H1 (cell line): ENCODE measurements at regions not wholly inside any gene's neighbourhood (a gene's known extent, or its start where the extent isn't known, plus 50 kb on each side); places are given as distances from the start of the nearest gene placed in this dataset.

ENCODE experiments used
- CTCF ChIA-PET: fragments of 300-600 bp; sonication (Branson Sonifier 250); formaldehyde crosslinking; loops from one replicate; lab custom pipeline; 2021; ENCODE audit not compliant: partially characterized antibody; lab: Charles Lee
- POLR2A ChIA-PET: fragments of 300-600 bp; sonication (Branson Sonifier 250); formaldehyde crosslinking; loops from one replicate; lab custom pipeline; 2021; ENCODE audit warnings: inconsistent platforms; ENCODE audit not compliant: partially characterized antibody; lab: Charles Lee
- DNase-seq, 2 experiments: peaks; one replicate each; pipeline versions ENCODE4 v3.0.0 to v3.0.0-alpha.2; 2010 to 2022; ENCODE audit warnings: low spot score in 2 of 2, low read depth in 1 of 2, mixed read lengths in 1 of 2
- FAIRE-seq: peaks from 2 replicates; lab custom pipeline; 2011; peaks lifted over from hg19 to GRCh38; lab: Jason Lieb, UNC
- H2AFZ ChIP-seq: 2 replicates; pipeline ENCODE4 v1.8.1; 2012; ENCODE audit warnings: low read length, inconsistent platforms
- H2AK5ac ChIP-seq: 2 replicates; pipeline ENCODE4 v1.6.1; 2013; ENCODE audit warnings: low read depth, low read length
- H2BK120ac ChIP-seq: replicated peaks from 2 replicates; pipeline ENCODE3; 2013; ENCODE audit warnings: low read depth, low read length, inconsistent platforms
- H2BK12ac ChIP-seq: 2 replicates; pipeline ENCODE4 v1.6.1; 2013; ENCODE audit warnings: low read depth, low read length
- H2BK15ac ChIP-seq: 2 replicates; pipeline ENCODE4 v1.6.1; 2013; ENCODE audit warnings: low read length
- H2BK20ac ChIP-seq: 2 replicates; pipeline ENCODE4 v1.6.1; 2013; ENCODE audit warnings: low read length
- H2BK5ac ChIP-seq: 2 replicates; pipeline ENCODE4 v1.6.1; 2013; ENCODE audit warnings: low read depth, low read length
- H3K14ac ChIP-seq: 2 replicates; pipeline ENCODE4 v1.6.1; 2013; ENCODE audit warnings: inconsistent platforms; ENCODE audit not compliant: insufficient read length
- H3K18ac ChIP-seq: 2 replicates; pipeline ENCODE4 v1.6.1; 2013; ENCODE audit warnings: low read length; ENCODE audit errors: extremely low read depth
- H3K23ac ChIP-seq: 2 replicates; pipeline ENCODE4 v1.6.1; 2013; ENCODE audit warnings: inconsistent platforms; ENCODE audit not compliant: insufficient read length
- H3K23me2 ChIP-seq: 2 replicates; pipeline ENCODE4 v1.6.1; 2013; ENCODE audit warnings: low read depth, low read length
- H3K27ac ChIP-seq: 2 replicates; pipeline ENCODE4 v1.6.1; 2011; ENCODE audit warnings: low read depth, low read length, inconsistent platforms
- H3K27me3 ChIP-seq, 4 experiments: replicated peaks in 1 of 4; 1 replicate in 1 of 4; 2 replicates in 3 of 4; pipeline versions ENCODE4 v1.6.1 to v1.8.1; 2011 to 2013; ENCODE audit warnings: low read length in 3 of 4, mild to moderate bottlenecking in 3 of 4, inconsistent platforms in 2 of 4, mixed read lengths in 2 of 4, moderate library complexity in 1 of 4; ENCODE audit not compliant: control insufficient read depth in 3 of 4, insufficient read depth in 3 of 4; ENCODE audit errors: extremely low read depth in 1 of 4
- H3K36me3 ChIP-seq, 4 experiments: 2 replicates each; pipeline versions ENCODE4 v1.6.1 to v1.8.1; 2011 to 2013; ENCODE audit warnings: mild to moderate bottlenecking in 4 of 4, low read length in 3 of 4, moderate library complexity in 2 of 4, control low read depth in 1 of 4, inconsistent platforms in 1 of 4; ENCODE audit not compliant: insufficient read depth in 4 of 4, control insufficient read depth in 2 of 4
- H3K4ac ChIP-seq: replicated peaks from 2 replicates; pipeline ENCODE3; 2013; ENCODE audit warnings: low read length, low read depth, mixed read lengths, inconsistent platforms; ENCODE audit not compliant: insufficient read length
- H3K4me1 ChIP-seq, 4 experiments: replicated peaks in 1 of 4; 1 replicate in 1 of 4; 2 replicates in 3 of 4; pipeline versions ENCODE4 v1.6.1 to v1.8.1; 2011 to 2013; ENCODE audit warnings: low read length in 3 of 4, inconsistent platforms in 2 of 4, mixed read lengths in 1 of 4; ENCODE audit not compliant: insufficient read depth in 4 of 4, control insufficient read depth in 3 of 4
- H3K4me2 ChIP-seq, 2 experiments: 2 replicates each; pipeline versions ENCODE4 v1.6.1 to v1.8.1; 2011 to 2013; ENCODE audit warnings: low read depth in 2 of 2, low read length in 2 of 2, control low read depth in 1 of 2, inconsistent platforms in 1 of 2, mild to moderate bottlenecking in 1 of 2; ENCODE audit not compliant: insufficient read depth in 1 of 2
- H3K4me3 ChIP-seq, 4 experiments: fragments of 200-600, 300-600 bp in 1 of 4; sonication (generic), shearing (Covaris generic), sonication (Bioruptor Twin) in 1 of 4; 2 replicates each; pipeline versions ENCODE4 v1.5.1 to v1.8.1; 2011 to 2016; ENCODE audit warnings: low read length in 4 of 4, low read depth in 3 of 4, control low read depth in 2 of 4, inconsistent platforms in 2 of 4, mild to moderate bottlenecking in 2 of 4, mixed read lengths in 1 of 4, moderate library complexity in 1 of 4; ENCODE audit not compliant: insufficient read depth in 2 of 4; ENCODE audit errors: extremely low read depth in 1 of 4
- H3K56ac ChIP-seq: replicated peaks from 2 replicates; pipeline ENCODE3; 2013; ENCODE audit warnings: low read depth, mild to moderate bottlenecking, mixed read lengths, low read length, inconsistent platforms; ENCODE audit not compliant: insufficient read length
- H3K79me1 ChIP-seq: 2 replicates; pipeline ENCODE4 v1.6.1; 2013; ENCODE audit warnings: low read depth, low read length, control low read depth
- H3K79me2 ChIP-seq, 2 experiments: 2 replicates each; pipeline versions ENCODE4 v1.6.1 to v1.8.1; 2012 to 2013; ENCODE audit warnings: low read length in 2 of 2, mild to moderate bottlenecking in 2 of 2, inconsistent platforms in 1 of 2; ENCODE audit not compliant: insufficient read depth in 2 of 2, control insufficient read depth in 1 of 2
- H3K9ac ChIP-seq, 4 experiments: replicated peaks in 1 of 4; 1 replicate in 1 of 4; 2 replicates in 3 of 4; pipeline versions ENCODE4 v1.6.1 to v1.8.1; 2011 to 2013; ENCODE audit warnings: low read depth in 3 of 4, low read length in 3 of 4, control low read depth in 2 of 4, mild to moderate bottlenecking in 2 of 4, moderate library complexity in 2 of 4, inconsistent platforms in 1 of 4; ENCODE audit errors: extremely low read depth in 1 of 4
- H3K9me3 ChIP-seq, 2 experiments: 2 replicates each; pipeline versions ENCODE4 v1.6.1 to v1.8.1; 2012 to 2013; ENCODE audit warnings: mild to moderate bottlenecking in 2 of 2, moderate library complexity in 2 of 2, control low read depth in 1 of 2, inconsistent platforms in 1 of 2, low read depth in 1 of 2, low read length in 1 of 2, mixed read lengths in 1 of 2; ENCODE audit not compliant: insufficient read depth in 2 of 2
- H4K20me1 ChIP-seq, 2 experiments: replicated peaks in 1 of 2; 2 replicates each; pipeline versions ENCODE3 to v1.8.1; 2011 to 2013; ENCODE audit warnings: inconsistent platforms in 2 of 2, low read length in 2 of 2, mild to moderate bottlenecking in 1 of 2; ENCODE audit not compliant: insufficient read depth in 2 of 2, control insufficient read depth in 1 of 2
- H4K5ac ChIP-seq: 2 replicates; pipeline ENCODE4 v1.6.1; 2013; ENCODE audit warnings: low read length, low read depth, mixed read lengths, inconsistent platforms; ENCODE audit not compliant: insufficient read length
- H4K8ac ChIP-seq: 2 replicates; pipeline ENCODE4 v1.8.0; 2013; ENCODE audit warnings: mild to moderate bottlenecking, moderate library complexity, low read length, inconsistent platforms; ENCODE audit not compliant: insufficient read depth; ENCODE audit errors: extremely low read depth
- H4K91ac ChIP-seq: replicated peaks from 2 replicates; pipeline ENCODE3; 2013; ENCODE audit warnings: low read length, mixed read lengths, inconsistent platforms; ENCODE audit not compliant: insufficient read length
- CBX5 ChIP-seq: fragments of 300-800, 300-1000 bp; sonication (generic); IDR thresholded peaks from 2 replicates; pipeline ENCODE4 v1.7.1; 2016; ENCODE audit warnings: antibody characterized with exemption, low read length, low read depth
- EZH2 ChIP-seq: fragments of 200-600 bp; sonication (generic); IDR thresholded peaks from 2 replicates; pipeline ENCODE4 v1.7.1; 2012; ENCODE audit warnings: low read depth, mild to moderate bottlenecking, moderate library complexity, low read length, inconsistent platforms; ENCODE audit not compliant: severe bottlenecking
- GTF2F1 ChIP-seq: IDR thresholded peaks from 2 replicates; pipeline ENCODE4 v1.6.1; 2012; ENCODE audit warnings: low read depth, low read length, improper control_type of control experiment, borderline replicate concordance
- KDM4A ChIP-seq: IDR thresholded peaks from one replicate; pipeline ENCODE4 v1.7.1; 2012; ENCODE audit warnings: low read depth, mild to moderate bottlenecking, moderate library complexity, low read length, inconsistent platforms; ENCODE audit not compliant: severe bottlenecking
- POLR2A ChIP-seq, 2 experiments: IDR thresholded peaks; 1 replicate in 1 of 2; 2 replicates in 1 of 2; pipeline ENCODE4 v1.6.1; 2011; ENCODE audit warnings: low read depth in 2 of 2, low read length in 2 of 2, mild to moderate bottlenecking in 2 of 2; ENCODE audit errors: control extremely low read depth in 1 of 2
- SAP30 ChIP-seq: fragments of 300-600 bp; sonication (generic); IDR thresholded peaks from 2 replicates; pipeline ENCODE4 v1.7.1; 2012; ENCODE audit warnings: low read length, moderate library complexity, mild to moderate bottlenecking, inconsistent platforms; ENCODE audit not compliant: insufficient read depth, insufficient replicate concordance
- SP1 ChIP-seq: IDR thresholded peaks from 2 replicates; pipeline ENCODE4 v1.6.1; 2011; ENCODE audit warnings: low read depth, low read length
- SP2 ChIP-seq: IDR thresholded peaks from 2 replicates; pipeline ENCODE4 v1.6.1; 2012; ENCODE audit warnings: mild to moderate bottlenecking, low read length, inconsistent platforms
- TAF1 ChIP-seq: IDR thresholded peaks from 2 replicates; pipeline ENCODE4 v1.6.1; 2011; ENCODE audit warnings: mild to moderate bottlenecking, low read depth, low read length
- ZNF274 ChIP-seq: IDR thresholded peaks from 2 replicates; pipeline ENCODE4 v1.7.0; 2012; ENCODE audit warnings: low read length, borderline replicate concordance; ENCODE audit errors: extremely low read depth
- WGBS, 2 experiments: shearing (Covaris generic) in 1 of 2; methylation state at CpG; one replicate each; pipeline versions ENCODE4 v1.1.6 to v1.1.7; 2013 to 2015; ENCODE audit warnings: low lambda C conversion rate in 2 of 2, mixed read lengths in 2 of 2, inconsistent platforms in 1 of 2, low coverage in 1 of 2, missing lambda C conversion rate in 1 of 2; ENCODE audit not compliant: insufficient replicate concordance in 2 of 2, insufficient coverage in 1 of 2, insufficient read length in 1 of 2; ENCODE audit errors: extremely low coverage in 1 of 2, missing lambda C conversion rate in 1 of 2; 5-methylcytosine and 5-hydroxymethylcytosine counted together
- TF ChIP-seq, protein P1 (sequence below): IDR thresholded peaks from 2 replicates; pipeline ENCODE4 v1.6.1; 2012; ENCODE audit warnings: low read length, inconsistent platforms
- TF ChIP-seq, protein P2 (sequence below): IDR thresholded peaks from 2 replicates; pipeline ENCODE4 v1.6.1; 2011; ENCODE audit warnings: low read depth, mild to moderate bottlenecking, low read length; ENCODE audit not compliant: insufficient read depth

DNA sequence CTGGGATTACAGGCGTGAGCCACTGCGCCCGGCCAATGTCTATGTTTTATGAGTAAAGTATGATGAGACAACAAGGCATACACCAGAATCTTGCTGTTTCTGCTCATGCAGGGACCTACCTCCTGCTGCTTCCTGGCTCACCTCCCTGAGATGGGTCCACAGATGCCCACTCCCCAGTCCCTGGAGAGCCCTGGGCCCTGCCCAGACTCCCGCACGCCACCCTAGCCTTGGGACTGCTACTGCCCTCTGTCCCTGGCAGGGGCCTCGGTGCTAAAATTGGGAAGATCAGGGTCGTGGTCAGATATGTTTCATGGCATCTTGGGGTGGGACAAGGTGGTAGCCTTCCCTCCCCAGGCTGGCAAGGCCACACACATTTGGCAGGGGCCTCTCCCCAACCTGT, 84.3 kb upstream of the BCOR start:
- no peak overlapping the region for H4K91ac ChIP-seq
- no peaks in the 10 kb centered on the region for H3K79me2 ChIP-seq
- H3K9ac ChIP-seq, result no peak overlapping the region
- H2BK20ac ChIP-seq, result no peak overlapping the region
- no peak overlapping the region for H3K4me3 ChIP-seq
- H3K23me2 ChIP-seq, result no peaks in the 10 kb centered on the region
- H4K5ac ChIP-seq, result no peak overlapping the region
- no peaks in the 10 kb centered on the region for H3K36me3 ChIP-seq
- no peak overlapping the region for H2BK12ac ChIP-seq
- no peak overlapping the region for H3K4me2 ChIP-seq
- TF ChIP-seq EZH2 (no peak), TAF1 (no peak), GTF2F1 (no peak), KDM4A (no peak), SAP30 (no peak), CBX5 (no peak), ZNF274 (no peak), SP1 (no peak), POLR2A (IDR thresholded peaks at IDR 0.05; ENCODE audit: control extremely low read depth in 1 of 2, low read depth in 2 of 2, low read length in 2 of 2) (no peak), SP2 (no peak)
- TF ChIP-seq, protein P1, sequence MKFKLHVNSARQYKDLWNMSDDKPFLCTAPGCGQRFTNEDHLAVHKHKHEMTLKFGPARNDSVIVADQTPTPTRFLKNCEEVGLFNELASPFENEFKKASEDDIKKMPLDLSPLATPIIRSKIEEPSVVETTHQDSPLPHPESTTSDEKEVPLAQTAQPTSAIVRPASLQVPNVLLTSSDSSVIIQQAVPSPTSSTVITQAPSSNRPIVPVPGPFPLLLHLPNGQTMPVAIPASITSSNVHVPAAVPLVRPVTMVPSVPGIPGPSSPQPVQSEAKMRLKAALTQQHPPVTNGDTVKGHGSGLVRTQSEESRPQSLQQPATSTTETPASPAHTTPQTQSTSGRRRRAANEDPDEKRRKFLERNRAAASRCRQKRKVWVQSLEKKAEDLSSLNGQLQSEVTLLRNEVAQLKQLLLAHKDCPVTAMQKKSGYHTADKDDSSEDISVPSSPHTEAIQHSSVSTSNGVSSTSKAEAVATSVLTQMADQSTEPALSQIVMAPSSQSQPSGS, result no peak
- TF ChIP-seq, protein P2, sequence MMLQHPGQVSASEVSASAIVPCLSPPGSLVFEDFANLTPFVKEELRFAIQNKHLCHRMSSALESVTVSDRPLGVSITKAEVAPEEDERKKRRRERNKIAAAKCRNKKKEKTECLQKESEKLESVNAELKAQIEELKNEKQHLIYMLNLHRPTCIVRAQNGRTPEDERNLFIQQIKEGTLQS, result no peak
- H3K79me1 ChIP-seq, result no peaks in the 10 kb centered on the region
- H3K9me3 ChIP-seq, result peaks cover 5 to 12% of the 10 kb centered on the region in 2 experiments; a peak in 3 of 4 replicates
- no peak overlapping the region for H3K27ac ChIP-seq
- no peak overlapping the region for H2AFZ ChIP-seq
- H3K4me1 ChIP-seq, result peaks cover 0 to 4% (median 1%) of the 10 kb centered on the region in 4 experiments; a peak in 2 of 7 replicates
- no peak overlapping the region for H4K8ac ChIP-seq
- ChIA-PET POLR2A (no interaction called here), CTCF (no interaction called here)
- 92% methylated on average over 4 of the region's 7 CpGs; no CpG with 5 or more reads in 1 of the 2 experiments for WGBS, 2 experiments
- no peak overlapping the region for H3K23ac ChIP-seq
- no peak overlapping the region for H2BK15ac ChIP-seq
- FAIRE-seq, result no peak
- H2BK120ac ChIP-seq, result no peak overlapping the region
- H2AK5ac ChIP-seq, result no peak overlapping the region
- DNase-seq, result no peak
- H3K27me3 ChIP-seq, result no peaks in the 10 kb centered on the region
- no peak overlapping the region for H3K4ac ChIP-seq
- H2BK5ac ChIP-seq, result no peak overlapping the region
- no peak overlapping the region for H3K18ac ChIP-seq
- H4K20me1 ChIP-seq, result no peaks in the 10 kb centered on the region
- no peak overlapping the region for H3K56ac ChIP-seq
- H3K14ac ChIP-seq, result no peak overlapping the region
